Mucosa of descending colon (tissue), 3 donors: ENCODE measurements at regions not wholly inside any gene's neighbourhood (a gene's known extent, or its start where the extent isn't known, plus 50 kb on each side); places are given as distances from the start of the nearest gene placed in this dataset.

Experiments
- ATAC-seq: fragments of 200-7000 bp; cut with Tn5 transposase; one replicate; pipeline ENCODE4 v1.9.1; 2020; ENCODE audit warnings: mild to moderate bottlenecking, moderate library complexity
- DNase-seq, 3 donors: peaks; one replicate each; pipeline ENCODE4 v3.0.0-alpha.2; 2020
- H3K36me3 ChIP-seq: fragments of 200-600 bp; one replicate; pipeline ENCODE4 v1.8.0; 2021; ENCODE audit warnings: low read depth, mild to moderate bottlenecking
- H3K4me1 ChIP-seq: fragments of 200-600 bp; one replicate; pipeline ENCODE4 v1.8.0; 2021; ENCODE audit warnings: low read depth, mild to moderate bottlenecking
- H3K4me3 ChIP-seq: fragments of 200-600 bp; one replicate; pipeline ENCODE4 v1.8.0; 2021; ENCODE audit warnings: mild to moderate bottlenecking
- H3K9me3 ChIP-seq: fragments of 200-600 bp; one replicate; pipeline ENCODE4 v1.8.0; 2021; ENCODE audit warnings: mild to moderate bottlenecking
- CTCF ChIP-seq: fragments of 200-600 bp; IDR thresholded peaks from one replicate; pipeline ENCODE4 v1.8.0; 2022; ENCODE audit warnings: antibody characterized with exemption, mild to moderate bottlenecking
- intact Hi-C, 2 donors: fragments of 100-400 bp; cut with DNase I in 1 of 2; cut with micrococcal nuclease in 1 of 2; formaldehyde crosslinking; loops; one replicate each; pipeline versions ENCODE4 v1.11.0 to v1.11.1; 2022; cut with DNase I, micrococcal nuclease
- donor health status: DM: no; HTN: no; CAD: no; lungs with moderate emphysema.
- donor health status: DM: no; HTN: no; CAD: no.
- donor health status: DM: no; HTN: yes; CAD: no.

- H3K4me3 ChIP-seq, result no peak overlapping the region
- ATAC-seq, result no peak
- no peaks in the 10 kb centered on the region for H3K9me3 ChIP-seq
- no peaks in the 10 kb centered on the region for H3K4me1 ChIP-seq
- no peak for TF ChIP-seq CTCF
- no peaks in the 10 kb centered on the region for H3K36me3 ChIP-seq
- DNase-seq, result no peak
- intact Hi-C loops, result no loop called here
These were observed 90.7 kb upstream of the PCDH18 start for GRCh38 chr4:137623013-137623412.

GRCh38 chr4:137621056-137621455 lies 88.8 kb upstream of the PCDH18 start:
- intact Hi-C loops, result no loop called here
- TF ChIP-seq CTCF, result no peak
- no peaks in the 10 kb centered on the region for H3K36me3 ChIP-seq
- H3K9me3 ChIP-seq, result no peaks in the 10 kb centered on the region
- H3K4me1 ChIP-seq, result no peaks in the 10 kb centered on the region
- DNase-seq (no peak), ATAC-seq (no peak)
- H3K4me3 ChIP-seq, result no peak overlapping the region

- no peak for ATAC-seq
- Histone ChIP-seq H3K4me3 (no peak overlapping the region), H3K9me3 (no peaks in the 10 kb centered on the region), H3K36me3 (no peaks in the 10 kb centered on the region), H3K4me1 (no peaks in the 10 kb centered on the region)
- no peak for DNase-seq
- intact Hi-C loops, result no loop called here
- TF ChIP-seq CTCF, result no peak
These were observed 82.2 kb upstream of the PCDH18 start for GRCh38 chr4:137614491-137614890.

- no peak for ATAC-seq
- intact Hi-C loops, result no loop called here
- no peak for TF ChIP-seq CTCF
These were observed 79.9 kb upstream of the PCDH18 start for GRCh38 chr4:137611998-137612700.

GRCh38 chr4:137610960-137611359 lies 78.7 kb upstream of the PCDH18 start:
- no peak for TF ChIP-seq CTCF
- Histone ChIP-seq H3K9me3 (no peaks in the 10 kb centered on the region), H3K36me3 (no peaks in the 10 kb centered on the region), H3K4me1 (no peaks in the 10 kb centered on the region), H3K4me3 (no peak overlapping the region)
- ATAC-seq (no peak), DNase-seq (no peak)
- intact Hi-C loops, result no loop called here

More at GRCh38 chr4:137611998-137612700, 79.9 kb upstream of the PCDH18 start:
- Histone ChIP-seq H3K4me1 (no peaks in the 10 kb centered on the region), H3K36me3 (no peaks in the 10 kb centered on the region), H3K4me3 (no peak overlapping the region), H3K9me3 (no peaks in the 10 kb centered on the region)
- no peak for DNase-seq
